Liver (tissue), 8 donors: ENCODE measurements at regions not wholly inside any gene's neighbourhood (a gene's known extent, or its start where the extent isn't known, plus 50 kb on each side); places are given as distances from the start of the nearest gene placed in this dataset.

Experiments used
- DNase-seq: peaks from one replicate; pipeline ENCODE4 v3.0.0-alpha.2; 2017; ENCODE audit warnings: low spot score
- H3K27ac ChIP-seq, 2 donors: one replicate each; pipeline ENCODE4 v1.7.0; 2013; ENCODE audit warnings: inconsistent platforms in 2 of 2, low read length in 2 of 2, control low read depth in 1 of 2, low read depth in 1 of 2, mild to moderate bottlenecking in 1 of 2
- H3K27me3 ChIP-seq, 4 donors: one replicate each; pipeline versions ENCODE4 v1.6.1 to v1.7.0; 2013; ENCODE audit warnings: low read length in 3 of 4, inconsistent platforms in 1 of 4, mild to moderate bottlenecking in 1 of 4, moderate library complexity in 1 of 4; ENCODE audit not compliant: control insufficient read depth in 4 of 4, insufficient read depth in 4 of 4
- H3K36me3 ChIP-seq, 4 donors: one replicate each; pipeline versions ENCODE4 v1.6.1 to v1.7.0; 2013; ENCODE audit warnings: low read length in 3 of 4, mild to moderate bottlenecking in 3 of 4, low read depth in 1 of 4, moderate library complexity in 1 of 4; ENCODE audit not compliant: control insufficient read depth in 4 of 4, insufficient read depth in 3 of 4
- H3K4me1 ChIP-seq, 4 donors: one replicate each; pipeline versions ENCODE4 v1.6.1 to v1.7.0; 2013; ENCODE audit warnings: low read length in 3 of 4, mild to moderate bottlenecking in 3 of 4, moderate library complexity in 1 of 4; ENCODE audit not compliant: control insufficient read depth in 4 of 4, insufficient read depth in 4 of 4
- H3K4me3 ChIP-seq, 3 donors: one replicate each; pipeline versions ENCODE4 v1.6.1 to v1.7.0; 2013; ENCODE audit warnings: low read length in 3 of 3, control low read depth in 1 of 3, low read depth in 1 of 3, mild to moderate bottlenecking in 1 of 3
- H3K9ac ChIP-seq, 2 donors: one replicate each; pipeline ENCODE4 v1.7.0; 2013; ENCODE audit warnings: low read length in 2 of 2, mild to moderate bottlenecking in 2 of 2, moderate library complexity in 2 of 2, control low read depth in 1 of 2, low read depth in 1 of 2
- H3K9me3 ChIP-seq, 4 donors: one replicate each; pipeline versions ENCODE4 v1.6.1 to v1.7.0; 2013; ENCODE audit warnings: low read length in 3 of 4; ENCODE audit not compliant: control insufficient read depth in 4 of 4
- ATF3 ChIP-seq: IDR thresholded peaks from 2 replicates; pipeline ENCODE4 v1.6.1; 2016; ENCODE audit warnings: antibody characterized with exemption
- CTCF ChIP-seq: fragments of 150-350 bp; IDR thresholded peaks from 2 replicates; pipeline ENCODE4 v1.5.1; 2017; ENCODE audit warnings: improper control_type of control experiment, low read depth, low read length; ENCODE audit not compliant: missing input control
- EGR1 ChIP-seq, 2 donors: IDR thresholded peaks; 2 replicates each; pipeline ENCODE4 v1.6.1; 2016 to 2018; ENCODE audit warnings: antibody characterized with exemption in 2 of 2, low read depth in 2 of 2
- FOXA1 ChIP-seq: IDR thresholded peaks from 2 replicates; pipeline ENCODE4 v1.6.1; 2016; ENCODE audit warnings: antibody characterized with exemption
- FOXA2 ChIP-seq: IDR thresholded peaks from 2 replicates; pipeline ENCODE4 v1.6.1; 2016; ENCODE audit warnings: antibody characterized with exemption
- GABPA ChIP-seq, 2 donors: IDR thresholded peaks in 1 of 2; conservative IDR thresholded peaks in 1 of 2; 2 replicates each; pipeline ENCODE4 v1.6.1; 2016; ENCODE audit warnings: antibody characterized with exemption in 2 of 2, mild to moderate bottlenecking in 1 of 2, moderate library complexity in 1 of 2
- HNF4A ChIP-seq, 2 donors: conservative IDR thresholded peaks; 2 replicates each; pipeline ENCODE4 v1.6.1; 2016; ENCODE audit warnings: antibody characterized with exemption in 2 of 2, mild to moderate bottlenecking in 2 of 2
- HNF4G ChIP-seq: IDR thresholded peaks from 2 replicates; pipeline ENCODE4 v1.6.1; 2016; ENCODE audit warnings: antibody characterized with exemption
- JUND ChIP-seq, 2 donors: IDR thresholded peaks; 2 replicates each; pipeline ENCODE4 v1.6.1; 2016; ENCODE audit warnings: antibody characterized with exemption in 2 of 2
- MAX ChIP-seq: IDR thresholded peaks from 2 replicates; pipeline ENCODE4 v1.6.1; 2016; ENCODE audit warnings: antibody characterized with exemption
- NR2F2 ChIP-seq: IDR thresholded peaks from 2 replicates; pipeline ENCODE4 v1.6.1; 2016; ENCODE audit warnings: antibody characterized with exemption
- RAD21 ChIP-seq, 2 donors: IDR thresholded peaks; 2 replicates each; pipeline ENCODE4 v1.6.1; 2016; ENCODE audit warnings: antibody characterized with exemption in 2 of 2, mild to moderate bottlenecking in 2 of 2
- REST ChIP-seq: IDR thresholded peaks from 2 replicates; pipeline ENCODE4 v1.6.1; 2016; ENCODE audit warnings: antibody characterized with exemption, mild to moderate bottlenecking
- RXRA ChIP-seq, 2 donors: IDR thresholded peaks; 2 replicates each; pipeline ENCODE4 v1.6.1; 2017 to 2018; ENCODE audit warnings: antibody characterized with exemption in 2 of 2, mild to moderate bottlenecking in 1 of 2
- SP1 ChIP-seq: IDR thresholded peaks from 2 replicates; pipeline ENCODE4 v1.6.1; 2018; ENCODE audit warnings: antibody characterized with exemption, mild to moderate bottlenecking
- TAF1 ChIP-seq: conservative IDR thresholded peaks from 2 replicates; pipeline ENCODE4 v1.6.1; 2016; ENCODE audit warnings: antibody characterized with exemption, mild to moderate bottlenecking
- YY1 ChIP-seq: IDR thresholded peaks from 2 replicates; pipeline ENCODE4 v1.6.1; 2016; ENCODE audit warnings: antibody characterized with exemption, mild to moderate bottlenecking
- ZBTB33 ChIP-seq: IDR thresholded peaks from 2 replicates; pipeline ENCODE4 v1.6.1; 2016; ENCODE audit warnings: antibody characterized with exemption
- WGBS: extraction: QIAGEN DNeasy Blood & Tissue Kit; methylation state at CpG from one replicate; pipeline ENCODE4 v1.1.7; 2013; 5-methylcytosine and 5-hydroxymethylcytosine counted together
- donor health status: healthy.
- donor health status: healthy.
- donor health status: healthy.
- donor health status: healthy.
- donor health status: healthy.

GRCh38 chr4:20101831-20102230 lies 149.9 kb upstream of the SLIT2 start (continued):
- TF ChIP-seq GABPA (IDR thresholded peaks at IDR 0.05 in 1 of 2, conservative IDR thresholded peaks at IDR 0.05 in 1 of 2), result no peak

GRCh38 chr4:20096911-20097310 lies 154.8 kb upstream of the SLIT2 start:
- DNase-seq, result no peak
- Histone ChIP-seq H3K36me3 (no peaks in the 10 kb centered on the region), H3K4me1 (no peaks in the 10 kb centered on the region), H3K9me3 (no peaks in the 10 kb centered on the region), H3K9ac (no peak overlapping the region), H3K27me3 (no peaks in the 10 kb centered on the region), H3K4me3 (no peak overlapping the region), H3K27ac (no peak overlapping the region)
- WGBS, result 66% methylated on average over 2 of the region's 2 CpGs
- TF ChIP-seq YY1, result no peak
- no peak for TF ChIP-seq REST
- TF ChIP-seq RAD21 (IDR thresholded peaks at IDR 0.05), result no peak
- no peak for TF ChIP-seq SP1
- TF ChIP-seq ATF3, result no peak
- TF ChIP-seq MAX, result no peak
- no peak for TF ChIP-seq HNF4A (conservative IDR thresholded peaks at IDR 0.05)
- no peak for TF ChIP-seq JUND (IDR thresholded peaks at IDR 0.05)
- no peak for TF ChIP-seq GABPA (IDR thresholded peaks at IDR 0.05 in 1 of 2, conservative IDR thresholded peaks at IDR 0.05 in 1 of 2)
- TF ChIP-seq CTCF, result no peak
- no peak for TF ChIP-seq TAF1
- no peak for TF ChIP-seq RXRA (IDR thresholded peaks at IDR 0.05)
- no peak for TF ChIP-seq ZBTB33
- TF ChIP-seq FOXA2, result no peak
- TF ChIP-seq NR2F2, result no peak
- no peak for TF ChIP-seq HNF4G
- no peak for TF ChIP-seq FOXA1
- TF ChIP-seq EGR1 (IDR thresholded peaks at IDR 0.05; ENCODE audit: low read depth in 2 of 2), result no peak
